ENCODE measurements at regions not wholly inside any gene's neighbourhood (a gene's known extent, or its start where the extent isn't known, plus 50 kb on each side); places are given as distances from the start of the nearest gene placed in this dataset.

GRCh38 chr10:77710081-77710551, 72.5 kb upstream of the KCNMA1 start:
- DNase-seq: no peak

- DNase-seq: no peak
Measured at GRCh38 chr10:77707570-77707969, 70.0 kb upstream of the KCNMA1 start.

DNA sequence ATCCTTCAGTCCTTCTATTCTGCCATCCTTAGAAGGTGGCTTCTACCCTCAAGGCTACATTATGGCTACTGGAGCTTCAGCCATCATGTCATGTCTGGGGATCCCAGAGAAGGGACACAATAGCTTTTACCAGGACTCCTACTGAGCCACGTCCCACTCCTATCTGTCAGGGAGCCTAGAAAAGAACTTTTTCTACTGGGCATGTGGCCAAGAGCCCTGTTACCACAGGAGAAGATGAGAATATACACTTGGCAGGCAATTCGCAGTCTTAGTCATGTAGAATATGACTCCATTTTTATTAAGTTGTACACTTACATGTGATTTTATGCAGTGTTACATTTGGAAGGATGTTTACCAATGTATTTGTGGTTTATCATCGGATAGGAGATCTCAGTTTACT, 64.6 kb upstream of the KCNMA1 start:
- no peak for DNase-seq

- DNase-seq: no peak
Measured at GRCh38 chr10:77700086-77700485, 62.5 kb upstream of the KCNMA1 start.

- DNase-seq: no peak
Measured at GRCh38 chr10:77699080-77699645, 61.6 kb upstream of the KCNMA1 start.

GRCh38 chr10:77698267-77698931, 60.8 kb upstream of the KCNMA1 start:
- DNase-seq: no peak

GRCh38 chr10:77696584-77696983, 59.0 kb upstream of the KCNMA1 start:
- DNase-seq: no peak

- no peak for DNase-seq
Measured at GRCh38 chr10:77695186-77695585, 57.6 kb upstream of the KCNMA1 start.

GRCh38 chr10:77692782-77693181, 55.2 kb upstream of the KCNMA1 start:
- no peak for DNase-seq

GRCh38 chr10:77689339-77689738, 51.7 kb upstream of the KCNMA1 start:
- DNase-seq: no peak

- no peak for DNase-seq
Measured at GRCh38 chr10:77687621-77688020, 50.0 kb upstream of the KCNMA1 start.

All from NCI-H1105 treated with DMSO at 0.1 percent for 48 hours (cell line).